ENCODE measurements at regions not wholly inside any gene's neighbourhood (a gene's known extent, or its start where the extent isn't known, plus 50 kb on each side); places are given as distances from the start of the nearest gene placed in this dataset.

- TF ChIP-seq TCF12 (IDR thresholded peaks at IDR 0.05; ENCODE audit: low read depth) = no peak
- no peak for TF ChIP-seq MAX (IDR thresholded peaks at IDR 0.05)
- no peak for TF ChIP-seq TAF1 (IDR thresholded peaks at IDR 0.05; ENCODE audit: low read depth)
- TF ChIP-seq REST (IDR thresholded peaks at IDR 0.05; ENCODE audit: low read depth) = no peak
- TF ChIP-seq YY1 (IDR thresholded peaks at IDR 0.05; ENCODE audit: low read depth) = no peak
- no peak for TF ChIP-seq CREB1 (IDR thresholded peaks at IDR 0.05; ENCODE audit: low read depth)
- no peak for TF ChIP-seq CEBPB (IDR thresholded peaks at IDR 0.05)
- no peak for TF ChIP-seq USF1 (IDR thresholded peaks at IDR 0.05)
- TF ChIP-seq EGR1 (IDR thresholded peaks at IDR 0.05) = no peak
- TF ChIP-seq NFIC (IDR thresholded peaks at IDR 0.05) = no peak
- no peak for TF ChIP-seq TEAD4 (IDR thresholded peaks at IDR 0.05)
- TF ChIP-seq RAD21 (IDR thresholded peaks at IDR 0.05; ENCODE audit: low read depth) = no peak
- TF ChIP-seq ZBTB7A (IDR thresholded peaks at IDR 0.05; ENCODE audit: low read depth) = no peak
- TF ChIP-seq EP300 (IDR thresholded peaks at IDR 0.05; ENCODE audit: borderline replicate concordance) = no peak
- TF ChIP-seq FOXM1 (IDR thresholded peaks at IDR 0.05; ENCODE audit: borderline replicate concordance, low read depth) = no peak
These were observed 125.5 kb upstream of the HNRNPU start for GRCh38 chr1:244989813-244990212.

- no peak for TF ChIP-seq CREB1 (IDR thresholded peaks at IDR 0.05; ENCODE audit: low read depth)
- TF ChIP-seq EP300 (IDR thresholded peaks at IDR 0.05; ENCODE audit: borderline replicate concordance) = no peak
- no peak for TF ChIP-seq FOXM1 (IDR thresholded peaks at IDR 0.05; ENCODE audit: borderline replicate concordance, low read depth)
- TF ChIP-seq ZBTB7A (IDR thresholded peaks at IDR 0.05; ENCODE audit: low read depth) = no peak
- no peak for TF ChIP-seq TEAD4 (IDR thresholded peaks at IDR 0.05)
- TF ChIP-seq NFIC (IDR thresholded peaks at IDR 0.05) = no peak
These were observed 124.2 kb upstream of the HNRNPU start for GRCh38 chr1:244988521-244988920.

GRCh38 chr1:244980605-244981004 lies 116.3 kb upstream of the HNRNPU start:
- TF ChIP-seq TAF1 (IDR thresholded peaks at IDR 0.05; ENCODE audit: low read depth) = no peak
- no peak for TF ChIP-seq REST (IDR thresholded peaks at IDR 0.05; ENCODE audit: low read depth)
- TF ChIP-seq ZBTB7A (IDR thresholded peaks at IDR 0.05; ENCODE audit: low read depth) = no peak
- TF ChIP-seq CEBPB (IDR thresholded peaks at IDR 0.05) = no peak
- TF ChIP-seq RAD21 (IDR thresholded peaks at IDR 0.05; ENCODE audit: low read depth) = no peak
- TF ChIP-seq FOXM1 (IDR thresholded peaks at IDR 0.05; ENCODE audit: borderline replicate concordance, low read depth) = no peak
- TF ChIP-seq YY1 (IDR thresholded peaks at IDR 0.05; ENCODE audit: low read depth) = no peak
- TF ChIP-seq MAX (IDR thresholded peaks at IDR 0.05) = no peak

- TF ChIP-seq YY1 (IDR thresholded peaks at IDR 0.05; ENCODE audit: low read depth) (no peak), TCF12 (IDR thresholded peaks at IDR 0.05; ENCODE audit: low read depth) (no peak), TAF1 (IDR thresholded peaks at IDR 0.05; ENCODE audit: low read depth) (no peak), REST (IDR thresholded peaks at IDR 0.05; ENCODE audit: low read depth) (no peak), MAX (IDR thresholded peaks at IDR 0.05) (no peak), EGR1 (IDR thresholded peaks at IDR 0.05) (no peak)
These were observed 110.2 kb upstream of the HNRNPU start for GRCh38 chr1:244974550-244974949.

- no peak for TF ChIP-seq TCF12 (IDR thresholded peaks at IDR 0.05; ENCODE audit: low read depth)
These were observed 109.8 kb upstream of the HNRNPU start for GRCh38 chr1:244974106-244974505.

Data from Ishikawa (cell line).